AG10803 (cell line): ENCODE measurements at regions not wholly inside any gene's neighbourhood (a gene's known extent, or its start where the extent isn't known, plus 50 kb on each side); places are given as distances from the start of the nearest gene placed in this dataset.

ENCODE experiments used
- DNase-seq: peaks from one replicate; pipeline ENCODE4 v3.0.0; 2010; ENCODE audit warnings: low read depth
- H3K4me3 ChIP-seq: 2 replicates; pipeline ENCODE4 v1.5.1; 2011; ENCODE audit warnings: mild to moderate bottlenecking, low read length, control low read depth
- TF ChIP-seq, protein P1 (sequence below): conservative IDR thresholded peaks from 2 replicates; pipeline ENCODE4 v1.5.1; 2011; ENCODE audit warnings: mild to moderate bottlenecking, low read length, control low read depth, inconsistent platforms

DNA sequence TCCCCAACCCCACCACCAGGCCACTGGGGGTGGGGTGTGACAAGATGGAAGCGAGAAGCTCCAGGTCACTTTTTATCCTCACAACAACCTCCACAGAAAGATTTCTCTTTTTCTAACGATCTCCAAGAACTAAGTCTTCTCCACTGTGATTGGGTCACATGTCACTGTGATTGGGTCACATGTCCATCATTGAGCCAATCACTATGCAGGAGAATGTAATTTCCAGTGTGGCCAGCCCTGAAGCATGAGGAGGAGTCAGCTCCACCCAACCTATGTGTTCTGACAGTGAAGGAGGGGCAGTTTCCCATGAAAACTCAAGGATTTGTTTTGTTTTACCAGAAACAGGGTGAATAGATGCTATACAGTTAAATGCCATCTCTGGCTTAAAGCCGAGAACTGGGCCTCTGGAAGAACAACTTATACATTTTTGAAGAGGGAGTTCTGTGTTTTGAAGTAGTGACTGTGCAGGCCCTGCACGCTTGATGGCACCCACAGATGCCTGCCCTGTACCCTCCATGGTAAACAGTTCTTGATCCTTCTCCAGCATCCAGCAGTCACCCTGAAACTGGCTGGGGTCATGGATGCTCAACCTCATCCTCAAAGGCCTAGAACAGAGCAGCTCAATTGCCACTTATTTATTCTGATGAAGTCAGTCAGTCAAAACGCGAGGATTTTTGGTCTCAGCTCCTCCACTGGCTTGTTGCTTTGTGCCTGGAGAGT, 180.4 kb upstream of the BMP4 start:
- no peak for DNase-seq
- no peak overlapping the region for H3K4me3 ChIP-seq
- TF ChIP-seq, protein P1, sequence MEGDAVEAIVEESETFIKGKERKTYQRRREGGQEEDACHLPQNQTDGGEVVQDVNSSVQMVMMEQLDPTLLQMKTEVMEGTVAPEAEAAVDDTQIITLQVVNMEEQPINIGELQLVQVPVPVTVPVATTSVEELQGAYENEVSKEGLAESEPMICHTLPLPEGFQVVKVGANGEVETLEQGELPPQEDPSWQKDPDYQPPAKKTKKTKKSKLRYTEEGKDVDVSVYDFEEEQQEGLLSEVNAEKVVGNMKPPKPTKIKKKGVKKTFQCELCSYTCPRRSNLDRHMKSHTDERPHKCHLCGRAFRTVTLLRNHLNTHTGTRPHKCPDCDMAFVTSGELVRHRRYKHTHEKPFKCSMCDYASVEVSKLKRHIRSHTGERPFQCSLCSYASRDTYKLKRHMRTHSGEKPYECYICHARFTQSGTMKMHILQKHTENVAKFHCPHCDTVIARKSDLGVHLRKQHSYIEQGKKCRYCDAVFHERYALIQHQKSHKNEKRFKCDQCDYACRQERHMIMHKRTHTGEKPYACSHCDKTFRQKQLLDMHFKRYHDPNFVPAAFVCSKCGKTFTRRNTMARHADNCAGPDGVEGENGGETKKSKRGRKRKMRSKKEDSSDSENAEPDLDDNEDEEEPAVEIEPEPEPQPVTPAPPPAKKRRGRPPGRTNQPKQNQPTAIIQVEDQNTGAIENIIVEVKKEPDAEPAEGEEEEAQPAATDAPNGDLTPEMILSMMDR = no peak

DNA sequence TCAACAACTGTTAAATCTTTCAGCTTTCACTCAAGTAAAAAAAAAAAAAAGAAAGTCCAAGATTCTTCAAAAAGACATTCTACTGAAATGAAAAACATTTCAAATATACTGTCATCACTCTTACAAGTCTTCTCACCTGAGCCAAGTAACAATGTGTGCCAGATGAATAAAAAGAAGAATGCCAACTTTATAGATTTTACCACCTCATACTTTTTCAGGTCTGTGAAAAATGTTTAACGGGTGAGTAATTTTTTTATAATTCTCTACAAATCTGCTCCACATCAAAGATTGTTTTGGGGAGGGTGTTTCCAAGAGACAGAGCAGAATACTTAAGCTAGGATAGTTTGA, 181.0 kb upstream of the BMP4 start:
- H3K4me3 ChIP-seq = no peak overlapping the region
- TF ChIP-seq, protein P1 = no peak
- DNase-seq = no peak

DNA sequence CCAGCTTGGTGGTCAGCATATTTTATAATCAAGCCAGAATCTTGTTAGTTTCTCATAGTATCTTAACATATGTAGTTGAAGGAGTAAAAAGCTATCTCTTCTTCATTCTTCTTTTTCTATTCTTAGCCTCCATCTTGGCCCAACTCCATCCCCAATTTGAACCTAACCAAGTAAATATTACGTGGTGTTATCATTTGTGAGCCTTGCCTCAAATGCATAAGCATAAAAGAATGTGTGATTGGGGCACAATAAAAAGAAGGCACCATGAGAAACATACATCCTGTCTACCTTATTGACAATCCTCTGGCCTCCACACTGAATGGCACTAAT, 181.4 kb upstream of the BMP4 start:
- no peak overlapping the region for H3K4me3 ChIP-seq
- TF ChIP-seq, protein P1 = no peak
- DNase-seq = no peak

DNA sequence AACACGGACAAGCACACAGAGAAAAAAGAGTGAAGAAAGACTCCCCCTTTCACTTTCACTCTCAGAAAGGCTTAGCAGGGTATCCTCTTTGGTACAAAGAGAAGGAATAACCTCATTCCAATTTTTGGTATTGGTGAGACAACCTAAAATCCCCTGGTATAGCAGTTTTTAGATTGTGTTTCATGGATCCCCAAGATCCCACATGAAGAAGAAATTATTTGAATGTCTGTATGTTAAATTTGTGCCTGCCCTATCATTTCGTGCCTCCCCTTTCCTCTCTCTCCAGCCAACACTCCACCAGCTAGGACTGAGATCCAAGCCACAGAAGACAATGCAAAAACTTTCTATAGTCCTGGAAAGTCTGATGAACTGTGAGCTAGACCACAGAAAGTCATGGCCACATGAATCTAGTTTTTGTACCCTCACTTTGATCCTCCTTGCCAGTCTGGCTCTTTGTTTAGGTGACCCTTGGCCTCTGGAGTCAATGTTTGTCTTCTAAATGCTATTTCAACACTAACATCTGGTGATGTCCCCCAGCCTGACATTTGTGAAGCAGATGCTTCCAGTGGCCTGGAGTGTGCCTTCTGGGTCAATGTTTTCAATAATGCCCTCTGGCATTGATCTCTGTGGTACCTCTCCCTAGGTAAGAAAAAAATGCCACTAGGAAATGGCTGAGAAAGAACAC, 181.9 kb upstream of the BMP4 start:
- DNase-seq = peak; percentile 19
- H3K4me3 ChIP-seq = no peak overlapping the region
- TF ChIP-seq, protein P1 = no peak

DNA sequence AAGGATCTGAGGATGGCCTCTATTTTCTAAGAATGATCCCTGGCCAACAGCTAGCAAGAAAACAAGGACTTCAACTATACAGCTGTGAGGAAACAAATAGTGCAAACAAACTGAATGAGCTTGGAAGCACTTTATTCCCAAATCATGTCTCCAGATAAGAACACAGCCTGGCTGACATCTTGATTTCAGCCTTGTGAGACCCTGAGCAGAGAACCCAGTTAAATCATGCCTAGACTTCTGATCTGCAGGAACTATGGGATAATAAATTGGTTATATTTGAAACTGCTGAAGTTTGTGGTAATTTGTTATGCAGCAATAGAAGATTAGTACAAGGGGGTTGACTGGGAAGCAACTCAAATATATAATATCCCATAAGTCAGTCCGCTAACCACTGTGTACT, 183.9 kb upstream of the BMP4 start:
- no peak for DNase-seq
- no peak overlapping the region for H3K4me3 ChIP-seq
- TF ChIP-seq, protein P1 = no peak

- TF ChIP-seq, protein P1 = no peak
- no peak for DNase-seq
Measured at GRCh38 chr14:54146601-54147000, 190.0 kb upstream of the BMP4 start.

DNA sequence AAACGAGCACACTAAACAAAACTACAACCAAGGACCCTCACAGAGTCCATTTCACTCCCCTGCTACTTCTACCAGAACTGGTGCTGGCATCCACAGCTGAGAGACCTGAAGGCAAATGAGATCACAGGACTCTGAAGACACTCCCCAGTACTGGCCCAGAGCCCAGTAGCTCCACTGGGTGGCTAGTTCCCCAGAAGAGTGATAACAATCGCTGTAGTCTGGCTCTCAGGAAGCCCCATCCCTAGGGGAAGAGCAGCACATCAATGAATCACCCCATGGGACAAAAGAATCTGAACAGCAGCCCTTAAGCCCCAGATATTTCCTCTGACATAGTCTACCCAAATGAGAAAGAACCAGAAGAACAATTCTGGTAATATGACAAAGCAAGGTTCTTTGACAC, 190.7 kb upstream of the BMP4 start:
- TF ChIP-seq, protein P1 = no peak
- DNase-seq = no peak
- H3K4me3 ChIP-seq = no peak overlapping the region

More at GRCh38 chr14:54146601-54147000, 190.0 kb upstream of the BMP4 start:
- no peak overlapping the region for H3K4me3 ChIP-seq
